HCT116 (cell line): ENCODE measurements at regions not wholly inside any gene's neighbourhood (a gene's known extent, or its start where the extent isn't known, plus 50 kb on each side); places are given as distances from the start of the nearest gene placed in this dataset.

Source experiments
- ATF3 ChIP-seq: IDR thresholded peaks from 2 replicates; pipeline ENCODE4 v1.6.1; 2012
- CBX3 ChIP-seq: IDR thresholded peaks from 2 replicates; pipeline ENCODE4 v1.6.1; 2012; ENCODE audit warnings: low read depth
- CTCF ChIP-seq, 3 experiments: fragments of 200-600 bp in 1 of 3; sonication (generic) in 1 of 3; IDR thresholded peaks in 2 of 3; conservative IDR thresholded peaks in 1 of 3; 2 replicates each; pipeline ENCODE4 v1.5.1; 2012 to 2017; ENCODE audit warnings: low read depth in 2 of 3, low read length in 2 of 3, antibody characterized with exemption in 1 of 3, borderline replicate concordance in 1 of 3, control low read depth in 1 of 3, mild to moderate bottlenecking in 1 of 3, mixed read lengths in 1 of 3, mixed run types in 1 of 3, moderate library complexity in 1 of 3; ENCODE audit not compliant: insufficient read depth in 1 of 3
- EZH2 ChIP-seq: fragments of 200-600 bp; sonication (generic); IDR thresholded peaks from 2 replicates; pipeline ENCODE4 v1.6.1; 2017; ENCODE audit warnings: antibody characterized with exemption, mixed run types
- MAX ChIP-seq: IDR thresholded peaks from 2 replicates; pipeline ENCODE4 v1.6.1; 2012
- POLR2A ChIP-seq: IDR thresholded peaks from 2 replicates; pipeline ENCODE4 v1.7.0; 2011; ENCODE audit warnings: borderline replicate concordance; ENCODE audit not compliant: insufficient read depth, insufficient read length; ENCODE audit errors: extremely low read depth
- POLR2AphosphoS5 ChIP-seq: IDR thresholded peaks from 2 replicates; pipeline ENCODE4 v1.6.1; 2011; ENCODE audit warnings: mild to moderate bottlenecking, low read depth, low read length, moderate library complexity
- REST ChIP-seq: IDR thresholded peaks from 2 replicates; pipeline ENCODE4 v1.6.1; 2012; ENCODE audit warnings: low read depth
- SIN3A ChIP-seq: IDR thresholded peaks from 2 replicates; pipeline ENCODE4 v1.6.1; 2012; ENCODE audit warnings: low read depth
- SRF ChIP-seq: IDR thresholded peaks from 2 replicates; pipeline ENCODE4 v1.6.1; 2012; ENCODE audit warnings: low read depth
- TCF7L2 ChIP-seq: IDR thresholded peaks from 2 replicates; pipeline ENCODE4 v1.7.0; 2011; ENCODE audit warnings: borderline replicate concordance, inconsistent platforms; ENCODE audit not compliant: insufficient read depth, insufficient read length; ENCODE audit errors: extremely low read depth
- YY1 ChIP-seq: IDR thresholded peaks from 2 replicates; pipeline ENCODE4 v1.6.1; 2011; ENCODE audit warnings: low read length, low read depth, moderate library complexity, mild to moderate bottlenecking; ENCODE audit not compliant: insufficient replicate concordance; ENCODE audit errors: extremely low read depth
- ZBTB33 ChIP-seq: IDR thresholded peaks from 2 replicates; pipeline ENCODE4 v1.6.1; 2011; ENCODE audit warnings: mild to moderate bottlenecking, low read length, moderate library complexity; ENCODE audit not compliant: insufficient replicate concordance; ENCODE audit errors: extremely low read depth
- ZNF274 ChIP-seq: fragments of 200-500 bp; sonication (Bioruptor generic); IDR thresholded peaks from 2 replicates; pipeline ENCODE4 v1.6.1; 2014; ENCODE audit warnings: mild to moderate bottlenecking, low read depth, low read length, inconsistent platforms

GRCh38 chr3:61333192-61333961 lies 82.1 kb upstream of the FHIT start:
- no peak for TF ChIP-seq TCF7L2
- TF ChIP-seq ATF3: no peak
- TF ChIP-seq CTCF (IDR thresholded peaks at IDR 0.05 in 2 of 3, conservative IDR thresholded peaks at IDR 0.05 in 1 of 3; ENCODE audit: borderline replicate concordance in 1 of 3, insufficient read depth in 1 of 3, low read depth in 2 of 3, low read length in 2 of 3): no peak
- TF ChIP-seq YY1: no peak
- no peak for TF ChIP-seq MAX
- TF ChIP-seq ZNF274: no peak
- no peak for TF ChIP-seq SIN3A
- TF ChIP-seq EZH2: no peak
- TF ChIP-seq POLR2A: no peak
- TF ChIP-seq REST: no peak
- TF ChIP-seq CBX3: no peak
- no peak for TF ChIP-seq POLR2AphosphoS5
- no peak for TF ChIP-seq SRF
- TF ChIP-seq ZBTB33: no peak
